Stomach (tissue), 8 donors: ENCODE measurements at regions not wholly inside any gene's neighbourhood (a gene's known extent, or its start where the extent isn't known, plus 50 kb on each side); places are given as distances from the start of the nearest gene placed in this dataset.

Experiments
- DNase-seq, 2 donors: peaks; one replicate each; pipeline versions ENCODE4 v3.0.0 to v3.0.0-alpha.2; 2013 to 2019
- H3K27ac ChIP-seq, 5 donors: fragments of 200-600 bp in 4 of 5; sonication (generic) in 4 of 5; one replicate each; pipeline ENCODE4 v1.5.1; 2013 to 2019; ENCODE audit warnings: mild to moderate bottlenecking in 1 of 5, moderate library complexity in 1 of 5
- H3K27me3 ChIP-seq, 3 donors: fragments of 200-600 bp; sonication (generic); one replicate each; pipeline ENCODE4 v1.5.1; 2017 to 2019; ENCODE audit warnings: mixed run types in 1 of 3
- H3K36me3 ChIP-seq, 4 donors: fragments of 200-600 bp; sonication (generic); 1 replicate in 3 of 4; 2 replicates in 1 of 4; pipeline ENCODE4 v1.5.1; 2016 to 2019
- H3K4me1 ChIP-seq, 4 donors: fragments of 200-600 bp; sonication (generic); one replicate each; pipeline ENCODE4 v1.5.1; 2016 to 2019
- H3K4me3 ChIP-seq, 4 donors: fragments of 200-600 bp; sonication (generic) in 3 of 4; one replicate each; pipeline ENCODE4 v1.5.1; 2016 to 2019; ENCODE audit warnings: mild to moderate bottlenecking in 1 of 4
- H3K9me3 ChIP-seq, 4 donors: fragments of 200-600 bp; sonication (generic); one replicate each; pipeline ENCODE4 v1.5.1; 2016 to 2019
- CTCF ChIP-seq, 7 experiments: fragments of 450-650 bp in 4 of 7; fragments of 200-600 bp in 3 of 7; sonication (generic) in 3 of 7; IDR thresholded peaks; one replicate each; pipeline ENCODE4 v1.5.1; 2016 to 2019; ENCODE audit warnings: antibody characterized with exemption in 7 of 7, control low read depth in 2 of 7, mild to moderate bottlenecking in 1 of 7
- EP300 ChIP-seq: sonication (generic); formaldehyde crosslinking; IDR thresholded peaks from one replicate; pipeline ENCODE4 v1.6.1; 2017; ENCODE audit warnings: antibody characterized with exemption
- POLR2A ChIP-seq, 4 donors: fragments of 450-650 bp; IDR thresholded peaks; one replicate each; pipeline ENCODE4 v1.6.1; 2016; ENCODE audit warnings: antibody characterized with exemption in 4 of 4, control low read depth in 2 of 4, mild to moderate bottlenecking in 1 of 4, moderate library complexity in 1 of 4
- POLR2AphosphoS5 ChIP-seq, 3 donors: sonication (generic); formaldehyde crosslinking; IDR thresholded peaks; one replicate each; pipeline ENCODE4 v1.6.1; 2016; ENCODE audit warnings: antibody characterized with exemption in 3 of 3
- WGBS, 5 donors: extraction: QIAGEN DNeasy Blood & Tissue Kit in 3 of 5; methylation state at CpG; one replicate each; pipeline versions ENCODE4 v1.1.5 to v1.1.7; 2013 to 2018; 5-methylcytosine and 5-hydroxymethylcytosine counted together
- intact Hi-C: fragments of 100-400 bp; cut with DNase I; formaldehyde crosslinking; loops from one replicate; pipeline ENCODE4 v1.15.1; 2023; ENCODE audit warnings: low total_unique reads
- donor health status: healthy with polysubstance abuse.
- donor health status: Bipolar disorder and iron deficiency.
- donor health status: healthy.

- peak in 1 of 2 donors; percentile 53 for DNase-seq
- Histone ChIP-seq H3K9me3 (no peaks in the 10 kb centered on the region), H3K4me1 (no peaks in the 10 kb centered on the region), H3K27me3 (peaks cover 0 to 3% (median 0%) of the 10 kb centered on the region in 3 donors), H3K36me3 (no peaks in the 10 kb centered on the region), H3K4me3 (no peak overlapping the region), H3K27ac (no peak overlapping the region)
- 51 to 79% (median 68%) methylated on average over 3 of the region's 3 CpGs for WGBS, 5 donors
- intact Hi-C loops = no loop called here
- TF ChIP-seq POLR2AphosphoS5 (IDR thresholded peaks at IDR 0.05) = no peak
Measured at GRCh38 chr15:81492331-81492968, 118.4 kb upstream of the TMC3 start.

GRCh38 chr15:81491414-81492096 lies 117.5 kb upstream of the TMC3 start:
- Histone ChIP-seq H3K27ac (no peak overlapping the region), H3K9me3 (no peaks in the 10 kb centered on the region), H3K4me1 (no peaks in the 10 kb centered on the region), H3K4me3 (no peak overlapping the region), H3K27me3 (no peaks in the 10 kb centered on the region), H3K36me3 (no peaks in the 10 kb centered on the region)
- no peak for DNase-seq
- WGBS, 5 donors = 46 to 66% (median 59%) methylated on average over 6 of the region's 6 CpGs
- intact Hi-C loops = no loop called here
- TF ChIP-seq CTCF (IDR thresholded peaks at IDR 0.05) = no peak
- no peak for TF ChIP-seq EP300
- no peak for TF ChIP-seq POLR2A (IDR thresholded peaks at IDR 0.05)
- TF ChIP-seq POLR2AphosphoS5 (IDR thresholded peaks at IDR 0.05) = no peak

DNA sequence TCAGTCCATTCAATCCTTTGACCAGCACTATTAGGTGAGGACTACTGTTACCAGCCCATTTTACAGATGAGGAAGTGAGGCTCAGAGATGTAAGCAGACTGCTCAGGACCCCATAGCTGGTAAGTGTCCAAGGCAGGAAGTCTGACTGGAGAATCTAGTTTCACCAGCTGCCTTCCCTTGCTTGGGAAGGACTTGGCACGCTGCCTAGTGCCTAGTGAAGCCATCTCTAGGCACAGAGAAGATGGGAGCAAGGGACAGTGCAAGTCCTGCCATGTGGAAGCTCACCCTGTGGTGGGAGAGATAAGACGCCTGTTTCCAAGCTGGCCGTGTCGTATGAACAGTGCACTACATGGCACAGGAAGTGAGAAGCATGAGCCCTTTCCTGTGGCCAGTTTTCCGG lies 111.8 kb upstream of the TMC3 start:
- no peak overlapping the region for H3K4me3 ChIP-seq
- H3K27ac ChIP-seq = no peak overlapping the region
- H3K27me3 ChIP-seq = no peaks in the 10 kb centered on the region
- no peaks in the 10 kb centered on the region for H3K9me3 ChIP-seq
- TF ChIP-seq POLR2AphosphoS5 (IDR thresholded peaks at IDR 0.05) (no peak), CTCF (IDR thresholded peaks at IDR 0.05) (no peak), EP300 (no peak), POLR2A (IDR thresholded peaks at IDR 0.05) (no peak)
- peaks cover 0 to under 1% (median 0%) of the 10 kb centered on the region in 4 donors for H3K4me1 ChIP-seq
- no peak for DNase-seq
- H3K36me3 ChIP-seq = no peaks in the 10 kb centered on the region
- 69 to 82% (median 80%) methylated on average over 5 of the region's 5 CpGs for WGBS, 5 donors
- intact Hi-C loops = no loop called here

DNA sequence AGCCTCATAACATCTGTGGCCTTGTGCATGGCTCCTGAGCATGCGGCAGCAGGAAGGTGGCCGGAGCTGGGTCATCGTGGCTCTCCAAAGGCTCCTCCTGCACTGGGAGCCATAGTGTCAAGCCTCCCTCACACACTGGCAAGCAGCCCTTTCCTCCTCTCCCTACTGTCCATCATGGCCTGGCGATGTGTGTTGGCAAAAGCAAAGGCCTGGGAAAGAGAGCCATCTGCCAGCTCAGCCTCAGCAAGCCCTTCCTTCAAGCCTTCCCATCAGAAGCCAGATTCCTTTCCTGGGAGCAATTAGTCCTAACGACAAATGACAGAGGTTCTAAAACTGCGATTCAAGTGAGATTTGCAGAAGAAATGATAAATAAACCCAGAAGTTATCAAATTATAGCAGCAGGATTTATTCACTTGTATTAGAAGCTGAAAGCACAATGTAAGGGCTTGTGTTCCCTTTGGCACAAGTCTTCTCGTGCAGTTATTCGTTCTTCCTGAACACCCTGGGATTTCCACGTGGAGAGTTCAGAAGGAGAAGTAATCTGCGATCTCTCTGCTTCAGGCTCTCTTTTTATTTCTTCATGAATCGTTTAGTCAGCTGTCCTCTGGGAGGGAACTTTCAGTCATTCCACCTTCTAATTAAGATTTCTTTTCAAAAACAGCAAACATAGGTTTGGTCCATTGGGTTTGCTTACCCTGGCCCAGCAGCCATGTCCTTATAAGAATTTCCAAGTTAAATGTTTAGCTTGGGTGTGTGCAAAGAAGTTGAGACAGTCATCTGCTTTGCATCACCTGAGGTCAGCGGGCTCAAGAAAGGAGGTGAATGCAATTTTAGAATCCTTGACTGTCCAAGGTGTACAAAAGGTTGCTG lies 110.3 kb upstream of the TMC3 start:
- Histone ChIP-seq H3K4me3 (no peak overlapping the region), H3K27ac (no peak overlapping the region), H3K4me1 (peaks cover 0 to 3% (median 0%) of the 10 kb centered on the region in 4 donors), H3K9me3 (no peaks in the 10 kb centered on the region), H3K36me3 (no peaks in the 10 kb centered on the region), H3K27me3 (no peaks in the 10 kb centered on the region)
- intact Hi-C loops = no loop called here
- peak in 1 of 2 donors; percentile 22 for DNase-seq
- TF ChIP-seq POLR2A (IDR thresholded peaks at IDR 0.05) (no peak), CTCF (IDR thresholded peaks at IDR 0.05) (no peak), POLR2AphosphoS5 (IDR thresholded peaks at IDR 0.05) (no peak), EP300 (no peak)
- 77 to 81% (median 79%) methylated on average over 12 of the region's 12 CpGs for WGBS, 5 donors
